Thyroid gland (tissue), 4 donors: ENCODE measurements at regions not wholly inside any gene's neighbourhood (a gene's known extent, or its start where the extent isn't known, plus 50 kb on each side); places are given as distances from the start of the nearest gene placed in this dataset.

ENCODE experiments used
- POLR2A ChIP-seq, 2 donors: fragments of 450-650 bp; IDR thresholded peaks; one replicate each; pipeline ENCODE4 v1.6.1; 2017; ENCODE audit warnings: antibody characterized with exemption in 2 of 2, mild to moderate bottlenecking in 2 of 2, moderate library complexity in 1 of 2
- TF ChIP-seq, protein P1 (sequence below), 6 experiments: fragments of 200-600 bp in 3 of 6; fragments of 450-650 bp in 3 of 6; sonication (generic) in 3 of 6; IDR thresholded peaks; one replicate each; pipeline ENCODE4 v1.5.1; 2016 to 2019; ENCODE audit warnings: antibody characterized with exemption in 6 of 6, mild to moderate bottlenecking in 2 of 6, inconsistent platforms in 1 of 6, moderate library complexity in 1 of 6

DNA sequence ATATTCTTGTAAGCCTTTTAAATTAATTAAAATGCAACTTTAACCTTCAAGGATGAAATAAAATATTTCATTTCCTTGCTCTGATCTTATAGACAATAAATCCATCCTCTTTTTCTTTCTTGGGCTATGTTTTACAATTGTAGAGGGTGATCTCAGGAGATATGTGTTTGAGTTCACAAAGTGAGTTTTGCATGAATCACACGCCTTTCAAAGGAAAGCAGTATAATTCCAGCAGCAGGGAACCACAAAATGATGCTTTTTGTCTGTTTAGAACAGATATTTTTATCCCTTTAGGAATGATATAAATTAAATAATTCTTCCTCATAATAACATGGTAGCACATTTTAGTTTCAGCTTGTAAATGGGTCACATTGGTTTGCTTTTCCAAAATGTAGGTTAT is 191.2 kb downstream of the SEMA6D start:
- TF ChIP-seq, protein P1, sequence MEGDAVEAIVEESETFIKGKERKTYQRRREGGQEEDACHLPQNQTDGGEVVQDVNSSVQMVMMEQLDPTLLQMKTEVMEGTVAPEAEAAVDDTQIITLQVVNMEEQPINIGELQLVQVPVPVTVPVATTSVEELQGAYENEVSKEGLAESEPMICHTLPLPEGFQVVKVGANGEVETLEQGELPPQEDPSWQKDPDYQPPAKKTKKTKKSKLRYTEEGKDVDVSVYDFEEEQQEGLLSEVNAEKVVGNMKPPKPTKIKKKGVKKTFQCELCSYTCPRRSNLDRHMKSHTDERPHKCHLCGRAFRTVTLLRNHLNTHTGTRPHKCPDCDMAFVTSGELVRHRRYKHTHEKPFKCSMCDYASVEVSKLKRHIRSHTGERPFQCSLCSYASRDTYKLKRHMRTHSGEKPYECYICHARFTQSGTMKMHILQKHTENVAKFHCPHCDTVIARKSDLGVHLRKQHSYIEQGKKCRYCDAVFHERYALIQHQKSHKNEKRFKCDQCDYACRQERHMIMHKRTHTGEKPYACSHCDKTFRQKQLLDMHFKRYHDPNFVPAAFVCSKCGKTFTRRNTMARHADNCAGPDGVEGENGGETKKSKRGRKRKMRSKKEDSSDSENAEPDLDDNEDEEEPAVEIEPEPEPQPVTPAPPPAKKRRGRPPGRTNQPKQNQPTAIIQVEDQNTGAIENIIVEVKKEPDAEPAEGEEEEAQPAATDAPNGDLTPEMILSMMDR (IDR thresholded peaks at IDR 0.05), result no peak
- no peak for TF ChIP-seq POLR2A (IDR thresholded peaks at IDR 0.05)
